ENCODE measurements at regions not wholly inside any gene's neighbourhood (a gene's known extent, or its start where the extent isn't known, plus 50 kb on each side); places are given as distances from the start of the nearest gene placed in this dataset.

- DNase-seq (ENCODE audit: low spot score) = no peak
- Mint-ChIP-seq H3K36me3 (ENCODE audit: low read depth) (peaks cover 5% of the 10 kb centered on the region), H3K4me1 (ENCODE audit: low read depth) (peaks cover 14% of the 10 kb centered on the region)
Measured at GRCh38 chr20:57927376-57927775, 217.6 kb upstream of the PMEPA1 start.

GRCh38 chr20:57922706-57923105 is 212.9 kb upstream of the PMEPA1 start:
- TF ChIP-seq, protein P1, sequence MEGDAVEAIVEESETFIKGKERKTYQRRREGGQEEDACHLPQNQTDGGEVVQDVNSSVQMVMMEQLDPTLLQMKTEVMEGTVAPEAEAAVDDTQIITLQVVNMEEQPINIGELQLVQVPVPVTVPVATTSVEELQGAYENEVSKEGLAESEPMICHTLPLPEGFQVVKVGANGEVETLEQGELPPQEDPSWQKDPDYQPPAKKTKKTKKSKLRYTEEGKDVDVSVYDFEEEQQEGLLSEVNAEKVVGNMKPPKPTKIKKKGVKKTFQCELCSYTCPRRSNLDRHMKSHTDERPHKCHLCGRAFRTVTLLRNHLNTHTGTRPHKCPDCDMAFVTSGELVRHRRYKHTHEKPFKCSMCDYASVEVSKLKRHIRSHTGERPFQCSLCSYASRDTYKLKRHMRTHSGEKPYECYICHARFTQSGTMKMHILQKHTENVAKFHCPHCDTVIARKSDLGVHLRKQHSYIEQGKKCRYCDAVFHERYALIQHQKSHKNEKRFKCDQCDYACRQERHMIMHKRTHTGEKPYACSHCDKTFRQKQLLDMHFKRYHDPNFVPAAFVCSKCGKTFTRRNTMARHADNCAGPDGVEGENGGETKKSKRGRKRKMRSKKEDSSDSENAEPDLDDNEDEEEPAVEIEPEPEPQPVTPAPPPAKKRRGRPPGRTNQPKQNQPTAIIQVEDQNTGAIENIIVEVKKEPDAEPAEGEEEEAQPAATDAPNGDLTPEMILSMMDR (IDR thresholded peaks at IDR 0.05) = no peak
- Mint-ChIP-seq H3K4me3 (ENCODE audit: unreplicated experiment) (no peak overlapping the region), H3K4me1 (ENCODE audit: low read depth) (peaks cover 3% of the 10 kb centered on the region), H3K9me3 (ENCODE audit: low read depth) (peaks cover 16% of the 10 kb centered on the region), H3K36me3 (ENCODE audit: low read depth) (peaks cover 5% of the 10 kb centered on the region), H3K27me3 (ENCODE audit: low read depth) (no peaks in the 10 kb centered on the region), H3K27ac (ENCODE audit: unreplicated experiment) (no peak overlapping the region)
- no peak for DNase-seq (ENCODE audit: low spot score)

More at GRCh38 chr20:57927376-57927775, 217.6 kb upstream of the PMEPA1 start:
- TF ChIP-seq, protein P1 (IDR thresholded peaks at IDR 0.05) = no peak
- Mint-ChIP-seq H3K4me3 (ENCODE audit: unreplicated experiment) (no peak overlapping the region), H3K27ac (ENCODE audit: unreplicated experiment) (no peak overlapping the region), H3K27me3 (ENCODE audit: low read depth) (no peaks in the 10 kb centered on the region), H3K9me3 (ENCODE audit: low read depth) (peaks cover 16% of the 10 kb centered on the region)

DNA sequence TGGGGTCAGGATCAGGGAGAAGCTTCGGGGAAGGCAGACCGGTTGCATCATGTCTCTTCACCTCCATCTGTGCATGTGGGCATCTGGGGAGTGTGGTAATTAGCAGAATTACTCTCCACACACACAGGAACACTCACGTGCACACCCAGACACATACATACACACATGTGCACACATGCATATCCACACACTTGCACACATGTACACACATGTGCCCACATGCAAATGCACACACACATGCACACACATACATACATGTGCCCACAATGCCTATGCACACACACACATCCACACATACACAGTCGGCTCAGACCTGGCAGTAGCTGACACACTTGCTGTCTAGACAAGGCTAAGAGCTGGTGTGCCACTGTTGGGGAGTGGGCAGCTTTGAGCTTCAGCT is 212.3 kb upstream of the PMEPA1 start:
- DNase-seq (ENCODE audit: low spot score) = no peak
- H3K36me3 Mint-ChIP-seq (ENCODE audit: low read depth) = peaks cover 5% of the 10 kb centered on the region
- TF ChIP-seq, protein P1 (IDR thresholded peaks at IDR 0.05) = no peak
- peaks cover 9% of the 10 kb centered on the region for H3K4me1 Mint-ChIP-seq (ENCODE audit: low read depth)
- peaks cover 16% of the 10 kb centered on the region for H3K9me3 Mint-ChIP-seq (ENCODE audit: low read depth)
- no peaks in the 10 kb centered on the region for H3K27me3 Mint-ChIP-seq (ENCODE audit: low read depth)
- no peak overlapping the region for H3K4me3 Mint-ChIP-seq (ENCODE audit: unreplicated experiment)
- no peak overlapping the region for H3K27ac Mint-ChIP-seq (ENCODE audit: unreplicated experiment)

DNA sequence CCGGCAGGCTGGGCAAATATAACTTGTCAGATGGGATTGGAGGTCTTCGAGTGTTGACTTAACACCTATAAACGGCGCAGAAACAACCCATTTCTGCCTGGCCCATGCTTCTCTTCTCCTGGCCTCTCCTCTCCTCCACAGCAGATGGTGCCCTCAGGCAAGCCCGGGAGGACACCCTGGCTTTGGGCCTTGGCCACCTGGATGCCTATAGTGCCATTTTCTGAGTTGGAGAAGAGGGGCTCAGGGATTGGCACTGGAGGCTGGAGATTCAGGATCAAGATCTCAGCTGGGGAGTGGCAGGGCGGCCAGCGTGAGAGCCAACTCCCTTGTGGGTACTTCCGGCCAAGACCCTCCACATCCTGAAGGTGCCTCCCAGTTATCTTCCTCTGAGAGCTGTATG is 211.9 kb upstream of the PMEPA1 start:
- Mint-ChIP-seq H3K4me1 (ENCODE audit: low read depth) (peaks cover 12% of the 10 kb centered on the region), H3K27me3 (ENCODE audit: low read depth) (no peaks in the 10 kb centered on the region), H3K4me3 (ENCODE audit: unreplicated experiment) (no peak overlapping the region), H3K9me3 (ENCODE audit: low read depth) (peaks cover 15% of the 10 kb centered on the region), H3K36me3 (ENCODE audit: low read depth) (peaks cover 4% of the 10 kb centered on the region), H3K27ac (ENCODE audit: unreplicated experiment) (no peak overlapping the region)
- no peak for DNase-seq (ENCODE audit: low spot score)
- TF ChIP-seq, protein P1 (IDR thresholded peaks at IDR 0.05) = no peak

- Mint-ChIP-seq H3K4me3 (ENCODE audit: unreplicated experiment) (peak overlapping the region; percentile 5), H3K9me3 (ENCODE audit: low read depth) (peaks cover 9% of the 10 kb centered on the region), H3K27me3 (ENCODE audit: low read depth) (no peaks in the 10 kb centered on the region), H3K4me1 (ENCODE audit: low read depth) (peaks cover 12% of the 10 kb centered on the region), H3K36me3 (ENCODE audit: low read depth) (no peaks in the 10 kb centered on the region), H3K27ac (ENCODE audit: unreplicated experiment) (no peak overlapping the region)
- TF ChIP-seq, protein P1 (IDR thresholded peaks at IDR 0.05) = no peak
- DNase-seq (ENCODE audit: low spot score) = no peak
Measured at GRCh38 chr20:57920971-57921370, 211.2 kb upstream of the PMEPA1 start.

Measured in chondrocyte (in vitro differentiated cells).